NAMALWA (cell line): ENCODE measurements at regions not wholly inside any gene's neighbourhood (a gene's known extent, or its start where the extent isn't known, plus 50 kb on each side); places are given as distances from the start of the nearest gene placed in this dataset.

Experiments used
- DNase-seq: peaks from one replicate; pipeline ENCODE4 v3.0.0-alpha.2; 2015; ENCODE audit warnings: low spot score

DNA sequence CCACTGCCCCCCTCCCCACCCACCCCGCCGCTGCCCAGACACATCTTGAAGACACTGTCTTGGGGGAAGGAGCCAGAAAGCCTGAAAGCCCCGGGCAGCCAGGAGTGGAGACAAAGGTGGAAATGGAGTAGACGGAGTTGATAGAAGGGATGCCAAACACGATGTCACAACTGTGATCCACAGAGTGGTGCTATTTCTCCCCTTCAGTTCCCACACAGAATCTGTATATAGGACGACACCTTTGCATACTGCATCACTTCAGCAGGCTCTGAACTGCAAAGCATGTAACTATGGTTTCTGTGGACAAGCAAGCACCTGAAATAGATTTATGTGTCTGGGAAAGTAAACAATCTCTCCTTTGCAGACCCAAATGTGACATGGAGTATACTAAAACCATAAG lies 56.4 kb upstream of the F13A1 start:
- DNase-seq, result no peak

- DNase-seq, result no peak
These were observed 57.2 kb upstream of the F13A1 start for GRCh38 chr6:6377621-6378020.

GRCh38 chr6:6379573-6379972 lies 59.1 kb upstream of the F13A1 start:
- no peak for DNase-seq

- peak; percentile 48 for DNase-seq
These were observed 64.1 kb upstream of the F13A1 start for GRCh38 chr6:6384520-6384919.

GRCh38 chr6:6386010-6386409 lies 65.5 kb upstream of the F13A1 start:
- DNase-seq, result no peak

DNA sequence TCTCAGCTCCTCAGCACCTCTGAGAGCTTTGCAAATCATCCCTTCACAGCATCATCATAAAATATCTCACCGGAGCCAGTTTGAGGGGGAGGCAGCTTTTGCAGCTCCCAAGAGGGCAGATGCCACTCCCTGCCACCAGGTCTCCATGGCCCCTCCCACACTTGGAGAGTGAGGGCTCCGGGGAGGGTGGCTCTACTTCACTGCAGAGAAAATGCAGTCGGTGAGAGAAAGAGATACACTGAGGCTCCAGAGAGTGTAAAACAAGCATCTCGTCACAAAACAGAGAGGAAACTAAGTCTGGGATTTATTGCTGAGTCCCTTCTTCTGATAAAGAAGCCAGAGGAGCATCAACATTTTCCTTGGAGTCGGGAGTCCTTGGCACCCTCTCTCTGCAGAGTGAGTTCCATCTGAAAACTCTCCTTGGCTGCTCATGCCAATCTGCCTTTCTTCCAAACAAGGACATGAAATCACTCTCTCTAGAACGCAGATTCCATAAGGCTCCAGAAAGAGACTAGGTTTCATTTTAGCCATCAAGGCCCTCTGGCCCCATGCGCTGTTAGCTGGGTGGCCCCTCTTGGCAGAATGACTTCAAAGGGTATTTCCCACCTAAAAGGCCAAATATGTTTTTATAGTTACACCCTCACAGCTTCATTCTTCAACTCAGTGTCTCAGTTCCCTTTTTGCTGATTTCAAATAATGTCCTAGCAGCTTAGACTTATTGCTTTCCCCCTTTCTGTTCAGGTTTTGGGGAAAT lies 70.6 kb upstream of the F13A1 start:
- DNase-seq, result peak; percentile 70

GRCh38 chr6:6392214-6393068 lies 72.0 kb upstream of the F13A1 start:
- peak; percentile 51 for DNase-seq

GRCh38 chr6:6393069-6393529 lies 72.6 kb upstream of the F13A1 start:
- DNase-seq, result no peak

DNA sequence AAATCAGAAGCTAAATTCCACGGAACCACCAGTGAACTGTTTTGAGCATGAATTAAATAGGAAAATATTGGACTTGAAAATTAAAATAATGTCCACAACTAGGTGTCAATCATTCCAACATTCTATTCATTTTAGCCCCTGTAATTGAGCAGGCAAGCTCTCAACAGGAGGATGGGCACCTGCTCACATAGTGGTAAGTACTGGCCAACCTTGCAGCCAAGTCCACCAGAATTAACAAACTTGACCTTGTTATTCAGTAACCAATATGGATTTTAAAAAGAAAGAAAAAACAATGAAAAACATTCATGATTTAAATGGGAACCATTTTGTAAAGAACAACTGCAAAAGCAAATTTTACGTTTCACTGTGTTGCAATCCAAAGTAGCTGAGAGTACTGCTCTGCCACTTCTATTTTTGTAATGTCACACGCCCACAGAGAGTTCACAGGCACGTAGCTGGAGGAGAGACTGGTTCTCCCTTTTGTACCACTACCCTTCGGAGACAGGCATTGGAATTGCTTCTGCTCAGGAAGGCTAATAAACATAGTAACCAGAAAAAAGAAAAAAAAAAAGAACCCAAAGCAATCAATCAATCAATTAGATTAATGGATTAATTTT lies 75.2 kb upstream of the F13A1 start:
- DNase-seq, result no peak

GRCh38 chr6:6397842-6398241 lies 77.4 kb upstream of the F13A1 start:
- DNase-seq, result no peak

GRCh38 chr6:6399568-6399967 lies 79.1 kb upstream of the F13A1 start:
- DNase-seq, result no peak

DNA sequence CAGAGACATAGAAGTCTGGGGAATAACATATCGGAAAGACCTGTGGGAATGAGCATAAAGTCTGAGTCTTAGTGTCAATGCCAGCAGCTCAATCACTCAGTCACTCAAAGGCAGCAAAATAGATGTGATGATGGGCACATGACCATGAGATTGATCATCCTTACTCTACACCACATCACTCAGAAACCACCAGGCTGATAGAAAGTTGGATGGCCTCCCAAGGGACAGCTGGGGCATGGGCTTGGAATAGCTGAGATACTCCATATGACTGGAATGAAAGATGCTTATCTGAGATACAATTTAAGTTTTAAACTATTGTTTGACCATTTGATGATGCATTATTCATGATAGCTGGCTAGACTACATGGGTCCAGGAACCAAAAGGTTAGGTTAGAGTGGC lies 80.9 kb upstream of the F13A1 start:
- no peak for DNase-seq

- DNase-seq, result no peak
These were observed 81.5 kb upstream of the F13A1 start for GRCh38 chr6:6402006-6402405.

GRCh38 chr6:6402591-6402990 lies 82.1 kb upstream of the F13A1 start:
- no peak for DNase-seq

- no peak for DNase-seq
These were observed 84.6 kb upstream of the F13A1 start for GRCh38 chr6:6405031-6405430.

DNA sequence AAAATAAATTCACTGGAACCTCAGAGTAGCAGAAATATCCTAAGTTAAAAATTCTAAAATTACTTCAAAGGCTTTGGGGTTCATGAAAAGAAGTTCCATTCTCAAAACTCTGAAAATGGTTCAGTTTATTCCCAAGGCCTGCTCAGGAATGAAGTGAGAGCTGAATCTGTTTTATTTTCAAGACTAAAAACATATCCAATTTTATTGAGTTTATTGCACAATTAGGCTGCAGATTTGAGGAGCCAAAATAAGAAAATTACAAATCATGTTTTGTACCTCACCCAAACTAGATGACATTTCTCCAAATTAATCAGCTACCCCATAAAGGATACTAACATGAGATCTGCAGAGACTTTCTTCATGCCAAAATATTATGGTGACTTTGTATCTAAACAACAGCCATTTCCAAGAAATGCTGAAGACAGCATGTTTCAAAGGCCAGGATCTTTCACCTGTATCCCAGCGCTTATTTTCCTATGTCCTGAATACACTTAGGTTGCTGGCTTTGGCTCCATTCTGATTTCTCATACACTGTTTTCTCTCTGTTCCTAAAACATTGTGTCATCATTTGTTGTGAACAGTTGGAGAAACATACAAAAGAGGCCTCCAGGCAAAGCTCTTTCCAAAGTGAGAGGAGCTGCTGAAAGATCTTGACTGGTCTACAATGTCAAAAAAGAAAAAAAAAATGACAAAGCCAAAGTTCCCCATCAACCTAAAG lies 85.7 kb upstream of the F13A1 start:
- DNase-seq, result no peak

DNA sequence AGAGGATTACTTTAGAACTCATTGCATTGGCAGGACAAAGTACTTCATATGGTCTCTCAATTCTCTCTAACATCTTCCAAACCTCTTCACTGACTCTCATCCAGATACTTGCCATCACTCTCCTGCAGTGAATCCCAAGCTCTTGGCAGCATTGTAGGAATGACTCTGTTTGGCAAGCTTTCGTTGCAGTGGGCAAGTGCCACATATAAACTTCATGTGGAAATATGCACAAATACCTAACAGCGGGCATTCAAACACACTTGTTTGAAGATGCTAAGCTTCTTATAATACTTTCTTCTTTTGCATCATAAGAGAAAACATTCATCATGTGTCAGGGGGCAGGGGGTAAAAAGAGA lies 86.2 kb upstream of the F13A1 start:
- DNase-seq, result no peak

GRCh38 chr6:6407071-6407741 lies 86.7 kb upstream of the F13A1 start:
- DNase-seq, result peak; percentile 97

DNA sequence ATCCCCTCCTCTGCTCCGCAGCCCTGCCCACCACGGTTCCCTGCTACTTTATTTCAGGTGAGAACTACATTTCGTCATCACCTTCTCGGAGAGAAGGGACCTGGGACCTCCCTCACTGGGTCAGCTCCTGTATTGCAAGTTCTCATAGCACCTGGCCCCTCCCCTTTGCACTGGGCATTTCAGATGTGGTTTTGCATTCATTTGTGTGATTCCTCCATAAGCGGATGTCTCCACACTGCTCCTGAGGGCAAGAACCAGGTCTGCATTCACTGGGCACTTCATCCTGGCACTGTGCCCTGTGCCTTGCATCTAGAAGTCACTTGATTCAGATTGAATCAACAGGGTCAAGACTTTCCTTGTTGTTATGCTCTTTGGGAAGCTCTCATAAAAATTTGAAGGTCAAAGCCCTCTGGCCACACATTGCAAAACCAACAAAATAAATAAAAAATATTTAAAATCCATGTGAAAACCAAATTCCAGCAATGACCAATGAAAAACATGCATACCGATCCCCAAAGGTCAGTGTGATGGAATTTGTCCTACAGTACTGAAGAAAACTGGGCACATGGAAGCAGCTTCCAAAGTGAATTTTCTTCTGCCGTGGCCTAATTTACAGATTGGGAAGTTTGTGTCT lies 89.1 kb upstream of the F13A1 start:
- peak; percentile 25 for DNase-seq

- no peak for DNase-seq
These were observed 90.7 kb upstream of the F13A1 start for GRCh38 chr6:6411115-6411514.

DNA sequence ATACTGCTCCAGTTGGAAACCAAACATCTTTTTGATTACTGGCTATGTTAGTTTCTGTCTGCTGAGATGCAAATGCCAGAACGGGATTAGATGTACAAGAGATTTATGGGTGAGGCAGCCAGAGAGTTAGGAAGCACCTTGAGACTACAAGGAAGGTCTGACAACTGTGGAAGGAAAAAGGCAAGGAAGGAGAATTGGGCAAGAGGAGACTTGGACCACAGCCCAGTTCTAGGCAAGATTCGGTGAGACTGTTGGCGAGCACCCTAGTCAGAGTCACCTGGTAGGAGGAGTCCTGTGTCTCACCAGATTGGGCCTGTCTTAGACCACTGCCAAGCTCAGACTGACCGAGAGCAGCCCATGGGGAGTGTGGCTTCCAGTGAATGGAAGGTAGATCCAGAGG lies 91.8 kb upstream of the F13A1 start:
- DNase-seq, result no peak
